Stimulated activated memory B cell treated with anti-CD40 and anti-IgM and Interleukin-4, amounts not matched to agents 10 μg/mL and 1 μg/mL and 100 μg/mL, for 72 hours (primary cell): ENCODE measurements at regions not wholly inside any gene's neighbourhood (a gene's known extent, or its start where the extent isn't known, plus 50 kb on each side); places are given as distances from the start of the nearest gene placed in this dataset.
A peak's percentile ranks its signal among the peaks of the same experiment; 100 is the strongest.

Experiments used
- ATAC-seq: fragments of 150-1000 bp; cut with Tn5 transposase; 2 replicates; pipeline ENCODE4 v1.10.0; 2021
- H3K27ac Mint-ChIP-seq: one replicate; pipeline ENCODE4 v1.8.0; 2022; ENCODE audit warnings: mild to moderate bottlenecking, mixed read lengths
- H3K27me3 Mint-ChIP-seq: one replicate; pipeline ENCODE4 v1.8.0; 2022; ENCODE audit warnings: mixed read lengths
- H3K36me3 Mint-ChIP-seq: one replicate; pipeline ENCODE4 v1.8.0; 2022; ENCODE audit warnings: mixed read lengths
- H3K4me1 Mint-ChIP-seq: one replicate; pipeline ENCODE4 v1.8.0; 2022; ENCODE audit warnings: mixed read lengths
- H3K4me3 Mint-ChIP-seq: one replicate; pipeline ENCODE4 v1.8.0; 2022; ENCODE audit warnings: mild to moderate bottlenecking, moderate library complexity, mixed read lengths
- H3K9me3 Mint-ChIP-seq: one replicate; pipeline ENCODE4 v1.8.0; 2022; ENCODE audit warnings: mixed read lengths

GRCh38 chr4:156591679-156592078 is 379.9 kb downstream of the PDGFC start:
- ATAC-seq: no peak
- Mint-ChIP-seq H3K4me3 (no peak overlapping the region), H3K9me3 (peaks cover 6% of the 10 kb centered on the region), H3K27ac (no peak overlapping the region), H3K36me3 (no peaks in the 10 kb centered on the region), H3K27me3 (no peaks in the 10 kb centered on the region), H3K4me1 (no peaks in the 10 kb centered on the region)

- H3K4me1 Mint-ChIP-seq: no peaks in the 10 kb centered on the region
- H3K36me3 Mint-ChIP-seq: no peaks in the 10 kb centered on the region
- no peak for ATAC-seq
- H3K27me3 Mint-ChIP-seq: no peaks in the 10 kb centered on the region
- H3K27ac Mint-ChIP-seq: no peak overlapping the region
- H3K9me3 Mint-ChIP-seq: peaks cover 4% of the 10 kb centered on the region
- H3K4me3 Mint-ChIP-seq: no peak overlapping the region
These were observed 387.5 kb downstream of the PDGFC start for GRCh38 chr4:156584100-156584499.

GRCh38 chr4:156583265-156583664 is 388.3 kb downstream of the PDGFC start:
- no peaks in the 10 kb centered on the region for H3K4me1 Mint-ChIP-seq
- no peaks in the 10 kb centered on the region for H3K36me3 Mint-ChIP-seq
- no peak overlapping the region for H3K4me3 Mint-ChIP-seq
- no peak for ATAC-seq
- peaks cover 4% of the 10 kb centered on the region for H3K9me3 Mint-ChIP-seq
- no peaks in the 10 kb centered on the region for H3K27me3 Mint-ChIP-seq
- no peak overlapping the region for H3K27ac Mint-ChIP-seq

GRCh38 chr4:156581282-156582063 is 390.1 kb downstream of the PDGFC start:
- no peak for ATAC-seq
- no peak overlapping the region for H3K4me3 Mint-ChIP-seq
- H3K9me3 Mint-ChIP-seq: peaks cover 9% of the 10 kb centered on the region
- no peaks in the 10 kb centered on the region for H3K27me3 Mint-ChIP-seq
- no peaks in the 10 kb centered on the region for H3K36me3 Mint-ChIP-seq
- no peak overlapping the region for H3K27ac Mint-ChIP-seq
- H3K4me1 Mint-ChIP-seq: no peaks in the 10 kb centered on the region

- H3K27ac Mint-ChIP-seq: no peak overlapping the region
- no peaks in the 10 kb centered on the region for H3K36me3 Mint-ChIP-seq
- no peaks in the 10 kb centered on the region for H3K27me3 Mint-ChIP-seq
- ATAC-seq: no peak
- peaks cover 9% of the 10 kb centered on the region for H3K9me3 Mint-ChIP-seq
- H3K4me3 Mint-ChIP-seq: no peak overlapping the region
- H3K4me1 Mint-ChIP-seq: no peaks in the 10 kb centered on the region
These were observed 392.9 kb downstream of the PDGFC start for GRCh38 chr4:156578713-156579112.

- Mint-ChIP-seq H3K4me3 (no peak overlapping the region), H3K27me3 (no peaks in the 10 kb centered on the region), H3K36me3 (no peaks in the 10 kb centered on the region), H3K27ac (no peak overlapping the region), H3K9me3 (peaks cover 9% of the 10 kb centered on the region), H3K4me1 (no peaks in the 10 kb centered on the region)
- ATAC-seq: no peak
These were observed 393.6 kb downstream of the PDGFC start for GRCh38 chr4:156578005-156578404.

- Mint-ChIP-seq H3K27me3 (no peaks in the 10 kb centered on the region), H3K4me1 (no peaks in the 10 kb centered on the region), H3K27ac (no peak overlapping the region), H3K4me3 (no peak overlapping the region), H3K36me3 (no peaks in the 10 kb centered on the region), H3K9me3 (peaks cover 9% of the 10 kb centered on the region)
- ATAC-seq: no peak
These were observed 394.7 kb downstream of the PDGFC start for GRCh38 chr4:156576946-156577345.

GRCh38 chr4:156575430-156576073 is 396.0 kb downstream of the PDGFC start:
- Mint-ChIP-seq H3K27me3 (no peaks in the 10 kb centered on the region), H3K36me3 (no peaks in the 10 kb centered on the region), H3K27ac (no peak overlapping the region), H3K9me3 (peaks cover 5% of the 10 kb centered on the region), H3K4me3 (no peak overlapping the region), H3K4me1 (no peaks in the 10 kb centered on the region)
- ATAC-seq: no peak

- Mint-ChIP-seq H3K4me1 (no peaks in the 10 kb centered on the region), H3K4me3 (no peak overlapping the region), H3K27me3 (no peaks in the 10 kb centered on the region), H3K27ac (no peak overlapping the region), H3K9me3 (peaks cover 6% of the 10 kb centered on the region), H3K36me3 (no peaks in the 10 kb centered on the region)
- ATAC-seq: no peak
These were observed 400.5 kb downstream of the PDGFC start for GRCh38 chr4:156571146-156571545.

- Mint-ChIP-seq H3K4me3 (no peak overlapping the region), H3K9me3 (peaks cover 6% of the 10 kb centered on the region), H3K27me3 (no peaks in the 10 kb centered on the region), H3K27ac (no peak overlapping the region), H3K36me3 (no peaks in the 10 kb centered on the region), H3K4me1 (no peaks in the 10 kb centered on the region)
- ATAC-seq: no peak
These were observed 402.1 kb downstream of the PDGFC start for GRCh38 chr4:156569535-156569934.

- ATAC-seq: no peak
- Mint-ChIP-seq H3K36me3 (no peaks in the 10 kb centered on the region), H3K27ac (no peak overlapping the region), H3K9me3 (peaks cover 6% of the 10 kb centered on the region), H3K27me3 (no peaks in the 10 kb centered on the region), H3K4me1 (no peaks in the 10 kb centered on the region), H3K4me3 (no peak overlapping the region)
These were observed 403.1 kb downstream of the PDGFC start for GRCh38 chr4:156568484-156568883.

GRCh38 chr4:156568041-156568440 is 403.6 kb downstream of the PDGFC start:
- Mint-ChIP-seq H3K27me3 (no peaks in the 10 kb centered on the region), H3K36me3 (no peaks in the 10 kb centered on the region), H3K4me3 (no peak overlapping the region), H3K4me1 (no peaks in the 10 kb centered on the region), H3K9me3 (peaks cover 6% of the 10 kb centered on the region), H3K27ac (no peak overlapping the region)
- ATAC-seq: no peak

GRCh38 chr4:156560701-156561100 is 410.9 kb downstream of the PDGFC start:
- H3K9me3 Mint-ChIP-seq: peaks cover 5% of the 10 kb centered on the region
- no peak overlapping the region for H3K27ac Mint-ChIP-seq
- H3K4me3 Mint-ChIP-seq: no peak overlapping the region
- no peaks in the 10 kb centered on the region for H3K27me3 Mint-ChIP-seq
- no peak for ATAC-seq
- no peaks in the 10 kb centered on the region for H3K4me1 Mint-ChIP-seq
- H3K36me3 Mint-ChIP-seq: no peaks in the 10 kb centered on the region

- Mint-ChIP-seq H3K36me3 (no peaks in the 10 kb centered on the region), H3K27ac (no peak overlapping the region), H3K9me3 (peaks cover 11% of the 10 kb centered on the region), H3K27me3 (no peaks in the 10 kb centered on the region), H3K4me3 (no peak overlapping the region), H3K4me1 (no peaks in the 10 kb centered on the region)
- ATAC-seq: no peak
These were observed 412.3 kb downstream of the PDGFC start for GRCh38 chr4:156559346-156559745.

GRCh38 chr4:156558373-156559025 is 413.1 kb downstream of the PDGFC start:
- ATAC-seq: peak; percentile 12
- Mint-ChIP-seq H3K4me3 (no peak overlapping the region), H3K27ac (no peak overlapping the region), H3K36me3 (no peaks in the 10 kb centered on the region), H3K4me1 (no peaks in the 10 kb centered on the region), H3K27me3 (no peaks in the 10 kb centered on the region), H3K9me3 (peaks cover 11% of the 10 kb centered on the region)

- H3K27ac Mint-ChIP-seq: no peak overlapping the region
- H3K36me3 Mint-ChIP-seq: no peaks in the 10 kb centered on the region
- H3K4me3 Mint-ChIP-seq: no peak overlapping the region
- H3K27me3 Mint-ChIP-seq: no peaks in the 10 kb centered on the region
- no peaks in the 10 kb centered on the region for H3K4me1 Mint-ChIP-seq
- peaks cover 11% of the 10 kb centered on the region for H3K9me3 Mint-ChIP-seq
- no peak for ATAC-seq
These were observed 413.7 kb downstream of the PDGFC start for GRCh38 chr4:156557920-156558319.
